ENCODE measurements at regions not wholly inside any gene's neighbourhood (a gene's known extent, or its start where the extent isn't known, plus 50 kb on each side); places are given as distances from the start of the nearest gene placed in this dataset.

DNA sequence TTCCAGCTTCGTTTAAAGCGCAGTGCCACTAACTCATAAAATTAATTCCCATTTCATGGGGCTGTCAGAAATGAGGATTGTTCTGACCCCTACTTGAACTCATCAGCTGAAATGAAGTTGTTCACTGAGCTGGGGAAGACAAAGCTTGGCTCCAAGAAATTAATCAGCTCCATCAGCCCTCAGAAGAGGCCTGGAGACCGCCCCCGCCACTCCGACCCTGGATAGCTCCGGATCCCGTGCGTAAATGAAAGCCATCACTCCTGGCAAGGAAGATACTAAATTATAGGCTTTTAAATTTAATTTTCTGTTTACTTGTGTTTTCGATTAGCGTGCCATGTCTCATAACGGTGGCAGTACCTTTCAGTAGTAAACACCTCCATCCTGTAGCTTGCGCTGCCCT is 142.8 kb upstream of the IRX2 start:
- TF ChIP-seq CREB1 (IDR thresholded peaks at IDR 0.05): no peak
- TF ChIP-seq, protein P1, sequence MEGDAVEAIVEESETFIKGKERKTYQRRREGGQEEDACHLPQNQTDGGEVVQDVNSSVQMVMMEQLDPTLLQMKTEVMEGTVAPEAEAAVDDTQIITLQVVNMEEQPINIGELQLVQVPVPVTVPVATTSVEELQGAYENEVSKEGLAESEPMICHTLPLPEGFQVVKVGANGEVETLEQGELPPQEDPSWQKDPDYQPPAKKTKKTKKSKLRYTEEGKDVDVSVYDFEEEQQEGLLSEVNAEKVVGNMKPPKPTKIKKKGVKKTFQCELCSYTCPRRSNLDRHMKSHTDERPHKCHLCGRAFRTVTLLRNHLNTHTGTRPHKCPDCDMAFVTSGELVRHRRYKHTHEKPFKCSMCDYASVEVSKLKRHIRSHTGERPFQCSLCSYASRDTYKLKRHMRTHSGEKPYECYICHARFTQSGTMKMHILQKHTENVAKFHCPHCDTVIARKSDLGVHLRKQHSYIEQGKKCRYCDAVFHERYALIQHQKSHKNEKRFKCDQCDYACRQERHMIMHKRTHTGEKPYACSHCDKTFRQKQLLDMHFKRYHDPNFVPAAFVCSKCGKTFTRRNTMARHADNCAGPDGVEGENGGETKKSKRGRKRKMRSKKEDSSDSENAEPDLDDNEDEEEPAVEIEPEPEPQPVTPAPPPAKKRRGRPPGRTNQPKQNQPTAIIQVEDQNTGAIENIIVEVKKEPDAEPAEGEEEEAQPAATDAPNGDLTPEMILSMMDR (IDR thresholded peaks at IDR 0.05; ENCODE audit: control extremely low read depth in 1 of 3, insufficient read depth in 1 of 3, low read depth in 1 of 3, low read length in 3 of 3): no peak
- no peak for TF ChIP-seq CBX8 (IDR thresholded peaks at IDR 0.05; ENCODE audit: borderline replicate concordance, low read depth, low read length)
- no peak for TF ChIP-seq EP300 (IDR thresholded peaks at IDR 0.05; ENCODE audit: borderline replicate concordance in 1 of 2, low read depth in 2 of 2, low read length in 2 of 2)
- TF ChIP-seq POLR2AphosphoS5 (IDR thresholded peaks at IDR 0.05; ENCODE audit: low read depth, low read length): no peak
- TF ChIP-seq, protein P2, sequence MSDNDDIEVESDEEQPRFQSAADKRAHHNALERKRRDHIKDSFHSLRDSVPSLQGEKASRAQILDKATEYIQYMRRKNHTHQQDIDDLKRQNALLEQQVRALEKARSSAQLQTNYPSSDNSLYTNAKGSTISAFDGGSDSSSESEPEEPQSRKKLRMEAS (IDR thresholded peaks at IDR 0.05): no peak
- no peak for TF ChIP-seq MAFK (IDR thresholded peaks at IDR 0.05; ENCODE audit: low read depth, low read length)
- TF ChIP-seq POLR2A (IDR thresholded peaks at IDR 0.05; ENCODE audit: control extremely low read depth in 1 of 2, low read depth in 2 of 2, low read length in 2 of 2): no peak
- no peak for TF ChIP-seq RAD21 (IDR thresholded peaks at IDR 0.05 in 1 of 2, conservative IDR thresholded peaks at IDR 0.05 in 1 of 2; ENCODE audit: low read depth in 2 of 2, low read length in 2 of 2)
- no peak for TF ChIP-seq JUN (IDR thresholded peaks at IDR 0.05; ENCODE audit: low read depth, low read length)
- TF ChIP-seq NRF1 (IDR thresholded peaks at IDR 0.05; ENCODE audit: low read depth, low read length): no peak
- TF ChIP-seq ZNF274 (IDR thresholded peaks at IDR 0.05; ENCODE audit: borderline replicate concordance, extremely low read depth, low read length): no peak
